HL-60 (cell line): ENCODE measurements at regions not wholly inside any gene's neighbourhood (a gene's known extent, or its start where the extent isn't known, plus 50 kb on each side); places are given as distances from the start of the nearest gene placed in this dataset.

Experiments
- DNase-seq, 2 experiments: peaks; one replicate each; pipeline ENCODE4 v3.0.0-alpha.2; 2010 to 2020; ENCODE audit warnings: low read depth in 1 of 2, low spot score in 1 of 2
- H3K27ac ChIP-seq: fragments of 250-450 bp; sonication (Bioruptor Pico); replicated peaks from 2 replicates; pipeline ENCODE4 v1.5.1; 2020; ENCODE audit warnings: mild to moderate bottlenecking, moderate library complexity
- H3K27me3 ChIP-seq: fragments of 250-450 bp; sonication (Bioruptor Pico); 2 replicates; pipeline ENCODE4 v1.5.1; 2021; ENCODE audit warnings: mild to moderate bottlenecking, moderate library complexity; ENCODE audit not compliant: insufficient read depth, poor library complexity, severe bottlenecking
- H3K4me3 ChIP-seq: replicated peaks from 2 replicates; pipeline ENCODE4 v1.5.1; 2011; ENCODE audit warnings: mild to moderate bottlenecking, control low read depth, low read length; ENCODE audit not compliant: insufficient read depth
- CTCF ChIP-seq: IDR thresholded peaks from one replicate; pipeline ENCODE4 v1.5.1; 2011; ENCODE audit warnings: low read length, control low read depth, inconsistent platforms; ENCODE audit not compliant: insufficient read depth
- GABPA ChIP-seq: IDR thresholded peaks from 2 replicates; pipeline ENCODE4 v1.6.1; 2012; ENCODE audit warnings: low read depth
- POLR2AphosphoS5 ChIP-seq: IDR thresholded peaks from 2 replicates; pipeline ENCODE4 v1.6.1; 2012; ENCODE audit warnings: low read depth
- SPI1 ChIP-seq: IDR thresholded peaks from 2 replicates; pipeline ENCODE4 v1.6.1; 2012; ENCODE audit warnings: low read depth, mild to moderate bottlenecking, borderline replicate concordance
- TF ChIP-seq, protein P1 (sequence below): IDR thresholded peaks from 2 replicates; pipeline ENCODE4 v1.6.1; 2012; ENCODE audit warnings: low read depth; ENCODE audit not compliant: insufficient replicate concordance

DNA sequence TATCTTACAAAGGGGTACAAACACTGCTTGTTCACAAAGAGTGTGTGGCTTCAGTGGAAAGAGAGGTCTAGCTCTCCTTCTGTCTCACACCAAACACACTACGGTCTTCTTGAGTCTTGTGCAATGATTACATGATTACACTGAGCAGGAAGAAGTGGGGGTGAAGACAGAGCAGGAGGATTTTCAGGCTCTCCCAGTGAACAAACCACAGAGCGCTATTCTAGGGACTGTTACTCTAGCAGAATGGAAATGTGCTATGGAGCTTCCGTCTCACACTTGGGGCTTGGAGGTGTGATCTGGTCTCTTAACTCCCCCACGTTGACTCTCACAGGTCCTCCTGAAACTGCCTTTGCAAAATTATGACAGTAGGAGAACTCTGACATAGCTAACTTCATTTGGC, 203.4 kb downstream of the MYLK4 start:
- H3K4me3 ChIP-seq: no peak overlapping the region
- H3K27me3 ChIP-seq: no peaks in the 10 kb centered on the region
- peak; percentile 81 to 91 for DNase-seq
- TF ChIP-seq, protein P1, sequence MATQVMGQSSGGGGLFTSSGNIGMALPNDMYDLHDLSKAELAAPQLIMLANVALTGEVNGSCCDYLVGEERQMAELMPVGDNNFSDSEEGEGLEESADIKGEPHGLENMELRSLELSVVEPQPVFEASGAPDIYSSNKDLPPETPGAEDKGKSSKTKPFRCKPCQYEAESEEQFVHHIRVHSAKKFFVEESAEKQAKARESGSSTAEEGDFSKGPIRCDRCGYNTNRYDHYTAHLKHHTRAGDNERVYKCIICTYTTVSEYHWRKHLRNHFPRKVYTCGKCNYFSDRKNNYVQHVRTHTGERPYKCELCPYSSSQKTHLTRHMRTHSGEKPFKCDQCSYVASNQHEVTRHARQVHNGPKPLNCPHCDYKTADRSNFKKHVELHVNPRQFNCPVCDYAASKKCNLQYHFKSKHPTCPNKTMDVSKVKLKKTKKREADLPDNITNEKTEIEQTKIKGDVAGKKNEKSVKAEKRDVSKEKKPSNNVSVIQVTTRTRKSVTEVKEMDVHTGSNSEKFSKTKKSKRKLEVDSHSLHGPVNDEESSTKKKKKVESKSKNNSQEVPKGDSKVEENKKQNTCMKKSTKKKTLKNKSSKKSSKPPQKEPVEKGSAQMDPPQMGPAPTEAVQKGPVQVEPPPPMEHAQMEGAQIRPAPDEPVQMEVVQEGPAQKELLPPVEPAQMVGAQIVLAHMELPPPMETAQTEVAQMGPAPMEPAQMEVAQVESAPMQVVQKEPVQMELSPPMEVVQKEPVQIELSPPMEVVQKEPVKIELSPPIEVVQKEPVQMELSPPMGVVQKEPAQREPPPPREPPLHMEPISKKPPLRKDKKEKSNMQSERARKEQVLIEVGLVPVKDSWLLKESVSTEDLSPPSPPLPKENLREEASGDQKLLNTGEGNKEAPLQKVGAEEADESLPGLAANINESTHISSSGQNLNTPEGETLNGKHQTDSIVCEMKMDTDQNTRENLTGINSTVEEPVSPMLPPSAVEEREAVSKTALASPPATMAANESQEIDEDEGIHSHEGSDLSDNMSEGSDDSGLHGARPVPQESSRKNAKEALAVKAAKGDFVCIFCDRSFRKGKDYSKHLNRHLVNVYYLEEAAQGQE: no peak
- TF ChIP-seq POLR2AphosphoS5: peak; percentile 84
- peak; percentile 9; the same call in 1 of the 2 replicates for TF ChIP-seq SPI1
- peak overlapping the region; percentile 83 for H3K27ac ChIP-seq

DNA sequence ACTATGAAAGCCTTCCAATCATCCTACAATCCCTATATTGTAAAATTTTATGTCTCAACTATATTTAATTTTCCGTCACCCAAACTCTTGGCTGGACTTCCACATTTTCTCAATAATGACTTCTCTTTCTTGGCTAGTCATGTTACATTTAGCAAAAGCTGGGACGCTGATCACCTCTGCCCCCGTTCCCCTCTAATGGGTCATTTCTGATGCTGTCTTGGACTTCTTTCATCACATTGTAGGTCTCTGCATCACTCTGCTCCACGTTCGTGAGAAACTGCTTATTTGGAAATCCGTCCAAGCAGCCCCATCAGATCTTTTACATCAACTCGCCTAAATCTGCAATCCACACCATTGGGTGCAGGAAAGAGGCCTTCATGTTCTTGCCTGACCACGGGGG, 203.8 kb downstream of the MYLK4 start:
- no peaks in the 10 kb centered on the region for H3K27me3 ChIP-seq
- H3K4me3 ChIP-seq: no peak overlapping the region
- TF ChIP-seq GABPA (no peak), SPI1 (peak; percentile 60)
- TF ChIP-seq, protein P1: no peak
- peak in 1 of 2 experiments; percentile 77 for DNase-seq
- peak overlapping the region; percentile 83 for H3K27ac ChIP-seq

DNA sequence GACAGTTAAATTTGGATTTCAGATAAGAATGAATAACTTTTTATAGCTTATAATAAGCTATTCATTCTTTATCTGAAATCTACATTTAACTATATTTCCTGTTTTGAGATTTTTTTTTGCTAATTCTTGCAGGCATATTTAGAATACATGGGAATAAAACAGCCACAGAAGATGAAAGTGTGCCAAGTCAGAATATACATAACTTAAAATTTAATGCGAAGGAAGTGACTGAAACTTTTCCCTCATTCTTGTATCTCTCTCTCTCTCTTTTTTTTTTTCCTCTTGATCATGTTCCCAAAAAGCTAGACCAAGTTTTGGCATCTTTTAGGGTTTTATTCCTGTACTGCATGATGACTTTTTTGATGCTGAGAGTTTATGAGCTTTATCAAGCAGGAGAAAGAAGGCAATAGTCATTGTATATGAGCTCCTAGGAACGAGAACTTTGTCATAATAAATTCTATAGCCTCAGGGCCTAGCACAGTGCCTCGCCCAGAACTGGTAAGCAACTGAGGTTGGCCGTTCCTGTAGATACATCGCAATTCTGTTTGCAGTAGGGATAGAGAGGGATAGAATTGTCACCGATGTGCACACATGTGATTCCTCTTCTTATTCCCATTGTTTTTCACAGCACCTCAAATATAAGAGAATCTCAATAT, 205.2 kb downstream of the MYLK4 start:
- DNase-seq: no peak
- no peak for TF ChIP-seq GABPA
- no peak for TF ChIP-seq POLR2AphosphoS5
- TF ChIP-seq CTCF: no peak
- TF ChIP-seq, protein P1: no peak
- no peak for TF ChIP-seq SPI1
- Histone ChIP-seq H3K27ac (peak overlapping the region; percentile 83), H3K27me3 (no peaks in the 10 kb centered on the region), H3K4me3 (no peak overlapping the region)

DNA sequence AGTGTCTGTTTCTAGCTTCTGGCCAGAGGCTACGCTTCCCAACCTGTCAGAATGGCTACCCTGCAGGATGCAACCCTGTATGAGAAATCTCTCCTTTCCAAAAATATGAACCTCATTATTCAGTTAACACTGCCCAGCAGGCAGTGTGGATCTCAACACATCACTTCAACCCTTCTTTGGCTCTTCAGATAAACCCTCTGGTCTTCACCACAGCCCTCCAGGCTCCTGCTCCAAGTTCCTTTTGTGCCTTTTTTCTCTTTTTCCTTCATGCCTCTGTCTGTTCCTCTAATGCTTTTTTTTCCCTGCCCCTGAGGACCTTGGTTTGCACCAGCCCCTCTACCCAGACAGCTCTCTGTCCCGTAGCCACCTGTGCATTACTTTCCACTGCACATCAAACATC, 207.4 kb downstream of the MYLK4 start:
- H3K27ac ChIP-seq: peak overlapping the region; percentile 63
- H3K4me3 ChIP-seq: no peak overlapping the region

More for the DNA sequence above, 207.4 kb downstream of the MYLK4 start:
- DNase-seq: peak in 1 of 2 experiments; percentile 18
- H3K27me3 ChIP-seq: no peaks in the 10 kb centered on the region
- no peak for TF ChIP-seq POLR2AphosphoS5
- no peak for TF ChIP-seq CTCF
- TF ChIP-seq, protein P1: no peak
- no peak for TF ChIP-seq GABPA
- no peak for TF ChIP-seq SPI1
